GM19455 (cell line): ENCODE measurements at regions not wholly inside any gene's neighbourhood (a gene's known extent, or its start where the extent isn't known, plus 50 kb on each side); places are given as distances from the start of the nearest gene placed in this dataset.

Experiments
- ATAC-seq: cut with Tn5 transposase; IDR thresholded peaks from one replicate; pipeline ENCODE4 v1.9.1; 2021; ENCODE audit not compliant: unreplicated experiment

DNA sequence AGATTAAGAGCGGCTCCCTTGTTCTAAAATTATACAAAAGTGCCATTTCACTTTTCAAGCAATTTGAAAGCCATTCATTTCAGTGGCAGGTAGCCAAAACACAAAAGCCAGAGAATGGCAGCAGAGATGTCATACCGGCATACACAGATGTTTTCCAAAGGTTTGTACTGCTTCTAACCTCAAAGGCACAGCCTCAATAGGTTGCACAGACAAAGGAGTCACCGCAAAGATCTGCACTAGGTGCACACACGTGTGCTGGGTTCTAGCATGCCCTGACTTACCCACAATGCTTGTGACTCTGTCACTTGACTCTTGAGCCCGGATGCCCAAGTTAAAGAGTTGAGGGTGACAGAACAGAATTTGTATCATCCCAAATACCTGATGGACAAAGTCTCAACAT is 448.9 kb upstream of the ADGRL2 start:
- ATAC-seq, result no peak

DNA sequence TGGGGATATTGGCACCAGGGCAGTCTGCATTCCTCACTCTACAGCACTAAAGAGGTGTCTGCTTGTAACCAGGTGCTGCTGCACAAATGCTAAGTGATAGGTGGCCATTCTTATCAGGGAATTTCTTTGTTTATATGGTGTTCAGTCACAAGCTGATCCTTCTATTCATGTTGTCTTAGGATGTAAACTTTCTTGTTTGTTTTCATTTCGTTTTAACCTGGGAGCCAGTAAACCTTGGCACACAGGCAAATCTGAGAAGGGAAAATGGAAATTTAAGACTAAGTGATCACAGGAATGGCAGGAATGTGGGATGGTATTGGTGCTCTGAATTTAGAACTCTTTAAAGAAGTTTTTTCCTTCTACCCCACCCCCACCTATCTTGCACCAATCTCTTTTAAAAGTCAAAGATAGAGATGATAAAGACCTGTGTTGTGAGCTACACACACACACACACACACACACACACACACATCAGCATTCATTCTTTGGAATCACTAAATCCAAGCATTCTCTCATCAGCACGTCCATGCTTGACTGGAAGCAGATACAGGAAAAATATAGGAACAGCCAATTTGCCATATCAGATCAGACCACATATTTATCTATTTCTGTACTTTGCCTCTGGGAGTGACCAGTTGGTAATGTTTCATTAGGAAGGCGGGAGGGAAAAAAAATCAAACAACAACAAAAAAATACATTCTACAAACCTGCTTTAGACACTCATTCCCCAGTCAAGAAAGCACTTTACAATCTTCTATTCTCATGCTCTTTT is 451.4 kb upstream of the ADGRL2 start:
- no peak for ATAC-seq

DNA sequence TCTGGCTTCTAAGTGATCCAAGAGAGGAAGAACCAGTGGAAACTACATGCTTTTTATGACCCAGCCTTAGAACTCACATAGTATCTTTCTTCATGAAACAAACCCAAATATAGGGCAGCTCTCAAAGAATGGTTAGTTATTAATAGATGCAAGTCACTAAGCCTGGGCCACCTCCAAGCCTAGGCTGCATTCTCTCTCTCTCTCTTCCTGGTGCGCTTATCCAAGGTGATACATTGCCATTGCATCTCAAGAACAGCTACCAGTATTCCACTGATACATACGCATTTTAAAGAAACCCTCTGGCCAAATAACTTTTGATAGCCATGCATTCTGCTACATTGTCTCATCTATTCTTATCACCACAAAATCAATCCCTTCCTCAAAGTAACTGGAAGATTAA is 455.6 kb upstream of the ADGRL2 start:
- ATAC-seq, result no peak

DNA sequence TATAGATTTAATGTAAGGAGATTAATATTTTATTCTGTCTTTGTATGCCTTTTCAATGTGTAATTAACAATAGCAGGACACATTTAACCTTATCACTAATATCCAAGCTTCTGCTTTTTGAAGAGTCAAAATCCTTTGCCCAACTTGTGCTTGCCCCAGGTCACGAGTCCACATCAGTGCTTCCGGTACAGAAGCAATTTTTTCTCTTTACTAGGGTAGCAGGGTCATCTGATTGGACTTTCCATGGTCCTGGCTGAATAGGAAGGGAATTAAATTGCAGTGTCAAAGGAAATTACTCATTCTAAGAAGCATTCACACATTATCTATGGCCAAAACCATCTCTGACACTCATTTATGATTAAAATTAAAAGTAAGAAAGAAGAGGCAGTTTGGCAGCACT is 460.5 kb upstream of the ADGRL2 start:
- ATAC-seq, result no peak

DNA sequence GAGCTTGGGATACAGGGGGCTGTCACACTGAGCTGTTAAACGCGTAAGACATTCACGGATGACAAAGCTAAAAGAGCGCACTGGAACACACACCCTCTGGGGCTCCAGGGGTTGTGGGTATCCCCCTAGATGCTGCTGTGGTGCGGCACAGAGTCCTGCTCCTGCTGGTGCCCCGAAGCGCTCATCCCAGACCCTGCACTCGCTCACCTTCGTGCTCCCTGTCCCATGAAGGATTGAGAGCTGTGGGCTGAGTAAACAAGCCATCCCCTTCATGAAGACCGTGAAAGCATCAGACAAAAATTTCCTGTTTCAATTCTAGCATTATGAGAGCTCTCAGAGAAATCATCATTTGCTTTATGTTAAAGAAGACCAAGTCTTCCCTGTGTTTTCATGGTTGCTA is 463.5 kb upstream of the ADGRL2 start:
- no peak for ATAC-seq

DNA sequence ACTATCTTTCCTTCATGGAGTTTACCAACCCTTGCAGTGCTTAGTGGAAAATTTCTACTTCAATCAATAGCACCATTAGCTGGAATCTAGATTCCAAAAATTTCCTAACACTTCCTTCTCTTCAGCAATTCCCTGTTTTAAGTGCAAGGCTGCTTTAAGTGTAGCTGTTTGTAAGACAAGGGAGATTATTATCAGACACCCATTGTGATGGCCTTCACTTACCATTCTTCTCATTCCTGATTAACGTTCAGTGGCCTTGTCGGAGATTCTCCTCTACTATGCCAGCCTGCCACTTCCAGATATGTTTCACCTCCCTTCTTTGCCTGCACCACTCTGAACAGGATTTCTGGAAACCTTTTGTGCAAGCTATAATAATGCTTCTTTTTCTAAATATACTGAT is 464.9 kb upstream of the ADGRL2 start:
- ATAC-seq, result no peak

DNA sequence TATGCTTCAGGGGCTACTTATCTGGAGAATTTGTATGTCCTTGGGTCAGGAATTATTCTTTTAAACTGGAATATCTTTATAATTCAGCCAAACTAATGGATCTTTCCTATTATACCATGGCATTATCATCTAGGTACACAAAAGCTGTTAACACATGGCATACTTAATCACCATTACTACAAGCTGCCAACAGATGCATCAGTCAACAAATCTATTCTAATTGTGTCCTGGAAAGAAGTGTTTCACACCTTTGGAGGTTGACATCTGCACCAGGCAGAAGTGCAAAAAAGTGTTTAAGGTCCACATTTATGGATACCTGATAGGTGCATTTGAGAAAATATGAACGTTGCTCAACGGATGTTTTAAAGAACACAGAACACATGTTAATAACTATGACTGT is 470.2 kb upstream of the ADGRL2 start:
- ATAC-seq, result no peak

DNA sequence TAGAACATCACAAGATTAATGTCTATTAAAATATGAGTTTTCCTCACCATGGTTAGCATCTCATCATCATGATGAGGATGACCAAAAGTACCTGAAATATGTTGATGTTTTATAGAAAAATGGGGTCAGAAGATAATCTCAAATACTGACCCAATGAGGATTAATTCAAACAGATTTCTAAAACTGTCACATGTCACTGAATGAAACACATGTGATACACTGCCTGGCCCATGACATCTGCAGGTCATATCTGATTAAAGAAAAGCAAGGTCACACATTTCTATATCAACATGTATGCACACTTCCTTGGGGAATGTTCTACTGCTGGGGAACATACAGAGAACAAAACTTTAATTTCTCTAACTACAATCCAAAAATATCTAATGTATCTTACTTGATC is 470.6 kb upstream of the ADGRL2 start:
- ATAC-seq, result no peak

DNA sequence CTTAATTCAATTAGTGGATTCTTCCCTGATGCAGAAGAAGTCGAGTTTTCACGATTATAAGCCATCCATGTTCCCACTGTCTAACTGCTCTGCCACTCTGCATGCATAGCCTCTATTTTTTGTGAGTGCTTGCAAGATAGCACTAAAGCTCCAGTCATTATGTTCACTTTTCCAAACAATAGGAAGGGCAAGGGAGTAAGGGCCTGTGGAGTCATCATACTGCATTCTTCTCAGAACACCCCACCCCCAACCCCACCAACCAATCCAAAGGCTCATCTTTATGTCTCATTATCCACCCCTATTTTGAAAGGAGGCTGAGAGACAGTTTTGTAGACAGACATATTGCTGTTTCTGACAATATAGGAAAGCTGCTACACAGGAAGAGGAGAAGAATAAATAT is 471.7 kb upstream of the ADGRL2 start:
- ATAC-seq, result no peak

DNA sequence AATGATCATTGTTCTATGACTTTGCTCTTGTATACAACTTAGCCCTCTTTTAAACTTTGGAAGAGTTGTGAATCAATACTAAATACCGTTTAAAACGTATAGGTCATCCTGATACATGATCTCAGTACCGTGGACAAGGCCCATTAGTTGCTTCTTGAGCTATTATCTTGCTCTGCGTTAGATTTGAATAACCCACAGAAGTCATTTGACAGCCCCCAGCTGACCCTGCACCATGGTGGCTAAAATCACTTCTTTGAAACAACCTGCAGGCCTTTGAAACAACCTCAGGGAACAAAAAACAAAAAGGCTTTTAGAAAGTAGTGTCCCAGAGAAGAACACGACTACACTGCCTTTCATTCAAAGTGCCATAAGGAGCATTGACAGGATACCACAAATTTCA is 473.0 kb upstream of the ADGRL2 start:
- ATAC-seq, result no peak

DNA sequence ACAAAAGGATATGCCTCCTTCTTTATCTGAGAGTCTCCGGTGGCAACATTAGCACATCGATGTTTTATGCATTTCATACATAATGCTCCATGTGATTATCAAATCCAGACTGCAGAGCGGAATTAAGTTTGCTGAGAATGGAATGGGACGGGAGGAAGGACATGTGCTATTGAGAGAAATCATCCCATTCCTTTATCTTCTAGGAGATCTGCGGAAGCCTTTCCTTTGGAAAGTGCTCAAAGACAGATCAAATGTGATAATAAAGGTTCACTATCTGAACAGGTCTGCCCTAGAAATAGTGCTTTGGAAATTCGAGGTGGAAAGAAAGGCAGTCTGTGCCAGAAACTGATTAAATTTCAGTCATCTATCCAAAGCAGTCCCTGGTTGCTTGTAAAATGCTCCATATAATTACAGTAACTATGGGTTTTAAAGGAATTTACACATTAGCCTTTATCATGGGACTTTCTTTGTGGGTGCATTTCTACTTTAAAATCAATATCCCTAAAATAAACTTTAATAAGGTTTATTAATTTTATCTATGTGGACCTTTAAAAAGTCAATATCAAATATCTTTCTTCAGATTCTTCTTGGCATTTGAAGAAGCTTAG is 473.5 kb upstream of the ADGRL2 start:
- no peak for ATAC-seq

DNA sequence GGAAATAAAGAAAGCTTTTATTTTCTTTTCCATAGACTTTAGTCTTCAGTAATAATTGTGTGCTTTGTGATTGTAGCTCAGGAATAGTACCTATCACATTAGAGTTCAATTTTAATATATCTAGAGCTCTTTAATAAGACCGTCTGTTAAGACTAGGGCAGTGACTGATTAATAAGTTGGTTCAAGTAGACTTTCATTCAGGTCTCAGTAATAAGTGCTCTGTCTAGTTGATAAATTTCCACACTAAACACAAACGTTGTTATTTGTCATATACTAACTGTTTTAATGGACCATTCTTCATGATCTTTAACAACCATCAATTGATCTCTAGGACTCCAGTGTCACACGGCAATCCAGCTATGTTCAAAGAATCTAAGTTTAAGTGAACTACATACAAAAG is 474.5 kb upstream of the ADGRL2 start:
- ATAC-seq, result no peak

DNA sequence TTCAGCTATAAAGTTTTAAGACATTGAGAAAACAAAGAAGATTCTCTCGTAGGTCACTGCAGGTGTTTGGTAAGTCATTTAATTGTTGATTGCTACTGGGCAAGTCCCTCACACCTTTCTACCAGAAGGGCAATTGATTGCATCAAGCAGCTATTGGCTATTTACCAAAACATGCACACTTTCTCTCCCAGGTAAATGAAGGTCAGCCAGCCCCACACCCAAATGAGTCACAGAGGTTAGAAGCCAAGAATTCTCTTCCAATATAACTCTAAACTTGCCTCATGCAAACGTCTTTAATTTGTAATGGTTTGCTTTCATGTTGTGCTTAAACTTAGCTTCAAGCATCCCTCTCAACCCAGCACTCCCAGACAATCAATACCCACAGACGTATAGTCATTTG is 475.3 kb upstream of the ADGRL2 start:
- ATAC-seq, result no peak

DNA sequence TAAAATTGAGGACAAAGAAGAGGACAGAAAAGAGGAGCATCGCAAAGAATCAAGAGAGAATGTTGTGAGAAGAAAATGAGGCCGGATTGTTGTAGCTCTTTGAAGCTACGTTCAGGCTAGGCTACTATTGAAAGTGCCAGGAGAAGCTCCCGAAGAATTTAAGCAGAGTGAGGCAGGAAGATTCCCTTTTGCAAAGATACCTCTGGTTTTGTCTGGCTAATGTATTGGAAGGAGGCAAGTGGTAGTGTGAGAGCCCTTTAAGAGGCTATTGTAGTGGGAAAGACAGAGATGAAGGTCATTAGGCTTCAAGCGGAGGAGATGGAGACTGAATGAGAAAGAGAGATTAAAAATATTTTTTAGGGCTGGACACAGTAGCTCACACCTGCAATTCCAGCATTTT is 476.9 kb upstream of the ADGRL2 start:
- no peak for ATAC-seq

DNA sequence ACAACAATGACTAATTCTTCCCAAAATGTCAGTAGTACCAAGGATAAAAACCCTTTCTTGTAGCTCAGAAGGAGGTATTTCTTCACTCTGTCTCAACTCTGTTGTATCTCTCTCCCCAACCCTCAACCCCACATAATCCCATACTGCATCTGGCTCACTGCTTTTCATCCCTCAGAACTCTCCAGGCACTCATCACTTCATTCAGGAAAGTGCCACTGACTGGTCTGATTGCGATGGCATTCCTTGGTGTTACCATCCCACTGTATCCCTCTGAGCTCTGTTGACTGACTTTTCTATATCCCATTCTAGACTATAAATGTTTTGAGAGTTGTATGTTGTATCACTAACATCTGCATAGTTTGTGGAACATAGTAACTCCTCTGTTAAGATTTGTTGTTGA is 483.5 kb upstream of the ADGRL2 start:
- ATAC-seq, result no peak

DNA sequence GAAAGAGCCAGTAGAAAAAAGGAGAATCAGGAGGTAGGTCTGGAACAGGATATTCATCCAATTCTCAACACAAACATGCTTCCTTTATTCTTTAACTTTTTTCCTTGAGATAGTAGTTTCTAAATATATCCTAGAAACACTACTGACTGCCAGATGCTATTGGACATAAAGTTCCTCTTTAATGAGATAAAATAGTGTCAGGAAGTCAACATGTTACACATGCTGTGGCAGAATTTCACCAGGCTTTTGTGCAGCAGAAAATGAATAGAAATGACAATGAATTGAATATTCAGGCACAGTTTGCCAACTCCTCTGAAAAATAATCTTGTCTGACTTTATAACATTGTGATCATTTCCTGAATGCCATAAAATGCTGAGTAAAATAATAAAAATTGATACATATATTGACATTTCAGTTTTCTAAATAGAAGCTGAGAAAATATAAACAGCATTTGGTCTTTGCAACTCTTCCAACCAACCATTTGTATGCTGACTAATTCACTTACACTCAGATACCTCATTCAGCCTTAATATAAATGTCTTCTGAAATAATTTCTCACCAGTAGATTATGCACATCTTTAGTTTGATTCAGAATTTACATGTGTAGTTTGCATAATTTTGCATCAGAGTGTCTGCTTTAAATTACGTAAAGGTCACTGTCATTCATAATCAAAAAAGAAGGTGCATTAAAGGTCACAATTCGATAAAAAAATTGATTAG is 486.1 kb upstream of the ADGRL2 start:
- ATAC-seq, result no peak

DNA sequence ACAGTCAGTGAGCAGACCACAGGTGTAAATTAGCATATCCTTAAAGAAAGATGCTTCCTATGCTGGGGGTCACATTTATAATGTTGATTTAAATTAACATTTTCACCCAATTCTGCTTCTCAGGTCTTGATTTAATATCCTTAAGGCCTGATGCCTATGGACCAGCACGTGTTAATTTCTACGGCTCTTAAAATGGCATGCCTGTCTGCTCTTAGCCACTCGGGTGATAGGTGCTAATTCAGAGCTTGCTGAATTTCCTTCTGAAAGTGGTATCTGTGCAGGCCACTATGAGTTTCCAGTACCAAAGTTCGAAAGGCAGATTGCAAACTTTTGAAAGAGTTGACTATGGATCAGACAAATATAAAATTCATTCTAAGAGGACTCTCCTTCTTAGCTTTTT is 487.4 kb upstream of the ADGRL2 start:
- ATAC-seq, result no peak

DNA sequence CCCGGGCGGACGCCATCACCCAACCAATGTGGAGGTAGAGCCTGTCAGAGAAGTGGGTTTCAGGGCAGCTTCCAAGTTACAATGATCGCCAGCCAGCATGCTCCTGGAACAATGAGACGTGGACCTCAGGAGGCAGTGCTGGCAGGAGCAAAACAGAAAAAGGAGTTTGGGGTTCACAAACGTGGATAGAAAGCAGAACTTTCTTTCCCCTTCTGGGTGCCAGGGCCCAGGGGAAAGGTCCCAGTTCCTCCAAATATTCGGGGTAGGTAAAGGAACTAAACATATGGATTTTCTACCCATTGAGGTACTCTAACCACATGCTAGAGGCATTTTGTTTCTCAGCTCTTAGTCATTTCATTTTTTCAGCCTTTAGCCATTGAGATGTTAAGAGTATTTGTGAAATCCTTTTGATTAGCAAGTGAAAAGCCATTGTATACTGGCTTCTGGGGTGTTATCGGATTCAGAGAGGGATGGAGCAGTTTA is 488.4 kb upstream of the ADGRL2 start:
- ATAC-seq, result no peak

DNA sequence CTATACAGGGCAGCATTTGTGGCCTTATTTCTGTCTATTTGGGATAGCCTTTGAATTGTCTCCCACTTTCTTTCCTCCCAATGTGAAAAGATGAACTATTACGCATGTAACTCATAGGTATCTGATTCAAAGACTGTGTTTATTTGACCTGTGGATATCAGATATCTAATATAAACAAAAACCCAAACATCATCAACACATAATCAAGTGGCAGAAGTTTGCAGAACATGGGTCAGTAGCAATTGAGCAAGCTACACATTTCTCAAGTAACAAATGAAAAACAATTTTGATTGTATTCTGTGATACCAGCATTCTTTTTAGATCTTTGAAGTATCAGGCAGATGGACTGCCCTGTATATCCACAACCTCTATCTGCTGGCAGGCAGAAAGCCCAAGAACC is 490.5 kb upstream of the ADGRL2 start:
- ATAC-seq, result no peak

DNA sequence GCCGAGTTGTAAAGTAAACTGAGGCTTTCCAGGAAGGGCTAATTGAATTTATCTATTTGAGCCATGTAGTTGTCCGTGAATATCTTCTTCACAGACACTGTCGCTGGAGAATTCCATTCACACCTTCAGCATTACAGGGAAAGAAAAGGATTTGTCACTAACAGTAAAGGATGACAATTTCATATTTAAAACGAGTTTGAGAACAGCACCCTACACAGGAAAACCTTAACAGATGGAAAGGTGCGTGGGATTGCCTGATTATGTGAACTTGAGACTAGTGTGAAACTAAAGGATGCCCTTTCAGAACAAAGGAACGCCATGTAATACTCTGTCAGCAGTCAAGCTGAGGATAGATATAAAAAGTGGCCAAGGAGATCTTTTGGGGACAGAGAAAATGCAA is 492.5 kb upstream of the ADGRL2 start:
- no peak for ATAC-seq

DNA sequence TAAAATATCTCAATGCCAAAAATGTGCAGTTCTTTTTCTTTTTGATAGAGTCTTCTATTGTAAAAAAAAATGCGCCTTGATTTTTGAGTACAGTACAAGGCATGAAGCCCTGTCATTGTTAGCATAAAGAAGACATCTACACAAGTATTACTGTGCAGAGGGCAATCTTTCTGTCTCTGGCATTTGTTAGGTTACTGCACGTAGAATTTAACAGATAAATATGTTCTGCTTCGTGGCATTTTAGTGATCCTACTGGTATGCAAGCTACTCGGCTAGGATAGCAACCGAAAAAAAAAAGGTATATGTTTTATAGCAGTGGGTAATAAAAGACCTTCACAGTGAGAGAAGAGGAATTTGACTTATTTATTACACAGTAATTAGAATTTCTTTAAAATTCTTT is 492.9 kb upstream of the ADGRL2 start:
- no peak for ATAC-seq

DNA sequence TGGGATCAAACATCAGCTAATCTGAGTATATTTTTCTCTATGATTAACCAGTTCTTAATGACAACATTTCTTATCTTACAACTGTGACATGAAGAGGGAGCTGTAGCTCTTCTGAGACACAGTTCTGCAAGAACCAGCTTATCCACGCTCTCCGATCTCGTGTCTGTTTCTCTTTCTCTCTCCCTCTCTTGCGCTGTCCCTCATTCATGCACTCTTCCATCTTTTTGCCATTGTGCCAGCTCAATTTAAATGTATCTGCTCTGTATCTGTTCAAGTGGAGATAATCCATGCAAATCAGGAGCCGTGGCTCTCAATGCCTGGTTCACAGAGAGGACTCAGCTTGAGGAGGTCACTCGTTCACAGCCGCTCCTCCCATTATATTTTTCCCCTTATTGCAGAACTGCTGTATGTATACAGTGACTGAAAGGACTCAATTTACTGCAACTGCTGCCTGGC is 494.7 kb upstream of the ADGRL2 start:
- no peak for ATAC-seq
